HG03571 (cell line): ENCODE measurements at regions not wholly inside any gene's neighbourhood (a gene's known extent, or its start where the extent isn't known, plus 50 kb on each side); places are given as distances from the start of the nearest gene placed in this dataset.

Source experiments
- ATAC-seq: cut with Tn5 transposase; IDR thresholded peaks from one replicate; pipeline ENCODE4 v1.9.1; 2021; ENCODE audit not compliant: unreplicated experiment

GRCh38 chr14:87879389-87879788 is 113.6 kb downstream of the GALC start:
- no peak for ATAC-seq

- no peak for ATAC-seq
Measured at GRCh38 chr14:87878959-87879358, 114.0 kb downstream of the GALC start.

GRCh38 chr14:87877877-87878276 is 115.1 kb downstream of the GALC start:
- no peak for ATAC-seq

- ATAC-seq, result no peak
Measured at GRCh38 chr14:87874676-87875075, 118.3 kb downstream of the GALC start.

GRCh38 chr14:87873741-87874140 is 119.2 kb downstream of the GALC start:
- no peak for ATAC-seq

GRCh38 chr14:87869619-87870583 is 123.1 kb downstream of the GALC start:
- no peak for ATAC-seq

- no peak for ATAC-seq
Measured at GRCh38 chr14:87868920-87869319, 124.1 kb downstream of the GALC start.

- ATAC-seq, result no peak
Measured at GRCh38 chr14:87866116-87866515, 126.9 kb downstream of the GALC start.

GRCh38 chr14:87864356-87865270 is 128.4 kb downstream of the GALC start:
- ATAC-seq, result no peak

GRCh38 chr14:87863047-87863446 is 129.9 kb downstream of the GALC start:
- no peak for ATAC-seq

GRCh38 chr14:87852107-87852506 is 140.9 kb downstream of the GALC start:
- no peak for ATAC-seq

GRCh38 chr14:87851190-87851589 is 141.8 kb downstream of the GALC start:
- ATAC-seq, result no peak

- ATAC-seq, result no peak
Measured at GRCh38 chr14:87847216-87847755, 145.7 kb downstream of the GALC start.

GRCh38 chr14:87840906-87841305 is 152.1 kb downstream of the GALC start:
- no peak for ATAC-seq

GRCh38 chr14:87838931-87839330 is 154.1 kb downstream of the GALC start:
- no peak for ATAC-seq

GRCh38 chr14:87837296-87837695 is 155.7 kb downstream of the GALC start:
- no peak for ATAC-seq

GRCh38 chr14:87834594-87834993 is 158.4 kb downstream of the GALC start:
- no peak for ATAC-seq

- ATAC-seq, result no peak
Measured at GRCh38 chr14:87833026-87833425, 160.0 kb downstream of the GALC start.

- no peak for ATAC-seq
Measured at GRCh38 chr14:87830443-87831096, 162.4 kb downstream of the GALC start.

- ATAC-seq, result no peak
Measured at GRCh38 chr14:87829543-87829942, 163.4 kb downstream of the GALC start.

- ATAC-seq, result no peak
Measured at GRCh38 chr14:87824266-87824665, 168.7 kb downstream of the GALC start.
